ENCODE measurements at regions not wholly inside any gene's neighbourhood (a gene's known extent, or its start where the extent isn't known, plus 50 kb on each side); places are given as distances from the start of the nearest gene placed in this dataset.

DNA sequence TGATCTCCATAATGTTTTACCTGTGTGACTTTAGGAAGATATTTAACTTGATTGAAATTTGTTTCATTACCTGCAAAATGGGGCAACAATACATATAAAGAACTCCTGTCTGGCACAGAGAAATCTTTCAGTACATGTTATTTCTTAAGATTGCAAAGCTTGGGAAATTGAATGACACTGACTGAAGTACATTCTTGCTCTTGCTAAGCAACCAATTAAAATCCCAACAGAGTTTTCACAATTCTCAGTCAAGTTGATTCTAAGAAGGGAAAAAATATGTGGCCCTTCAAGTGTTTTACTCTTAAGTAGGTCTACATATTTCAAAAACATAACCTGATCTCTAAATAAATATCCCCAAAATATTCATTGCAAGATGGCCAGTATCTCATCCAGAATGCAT is 2187.0 kb upstream of the ACO1 start:
- no peak for DNase-seq (ENCODE audit: low read depth, low spot score)
- ChIA-PET SMC1A (ENCODE audit: uncharacterized antibody, unreplicated experiment) (no interaction called here), RAD21 (ENCODE audit: unreplicated experiment) (no interaction called here), POLR2A (no interaction called here), CTCF (no interaction called here)
- in situ Hi-C loops (cut with MboI) (no loop called here), intact Hi-C loops (cut with micrococcal nuclease; ENCODE audit: unreplicated experiment) (no loop called here)
- Histone ChIP-seq H3K36me3 (ENCODE audit: control insufficient read depth in 2 of 2, insufficient read depth in 2 of 2, low read length in 1 of 2) (no peaks in the 10 kb centered on the region), H3K4me1 (ENCODE audit: control insufficient read depth, insufficient read depth, low read length) (no peaks in the 10 kb centered on the region), H3K27ac (ENCODE audit: control insufficient read depth, insufficient read depth) (no peak overlapping the region), H3K9ac (ENCODE audit: control insufficient read depth, insufficient read depth, low read length) (no peak overlapping the region), H3K4me2 (ENCODE audit: control insufficient read depth, insufficient read depth) (no peak overlapping the region), H4K20me1 (ENCODE audit: control insufficient read depth, insufficient read depth) (no peaks in the 10 kb centered on the region), H2AFZ (ENCODE audit: control insufficient read depth, low read depth, low read length) (no peak overlapping the region), H3K79me2 (ENCODE audit: control insufficient read depth, insufficient read depth, low read length) (no peaks in the 10 kb centered on the region), H3K9me3 (replicated peaks; ENCODE audit: control insufficient read depth, insufficient read depth, low read length) (no peaks in the 10 kb centered on the region), H3K27me3 (replicated peaks in 1 of 2; ENCODE audit: control insufficient read depth in 2 of 2, insufficient read depth in 2 of 2, low read length in 1 of 2) (no peaks in the 10 kb centered on the region), H3K4me3 (no peak overlapping the region)
- no peak for ATAC-seq
- no peak for FAIRE-seq
- BruUV-seq (replicated peaks): no TSS peak
- TF ChIP-seq KLF5 (IDR thresholded peaks at IDR 0.05; ENCODE audit: partially characterized antibody) (no peak), LARP7 (IDR thresholded peaks at IDR 0.05) (no peak), BMI1 (IDR thresholded peaks at IDR 0.05; ENCODE audit: borderline replicate concordance) (no peak), PAX5 (IDR thresholded peaks at IDR 0.05; ENCODE audit: borderline replicate concordance, low read depth, low read length) (no peak), RUNX3 (IDR thresholded peaks at IDR 0.05; ENCODE audit: low read length) (no peak), IRF4 (IDR thresholded peaks at IDR 0.05; ENCODE audit: low read depth, low read length) (no peak), EED (IDR thresholded peaks at IDR 0.05; ENCODE audit: low read depth) (no peak), FOXK2 (IDR thresholded peaks at IDR 0.05) (no peak), NR2C1 (IDR thresholded peaks at IDR 0.05) (no peak), YY1 (IDR thresholded peaks at IDR 0.05; ENCODE audit: low read depth, low read length) (no peak), NR2F1 (conservative IDR thresholded peaks at IDR 0.05) (no peak)
- TF ChIP-seq, protein P1, sequence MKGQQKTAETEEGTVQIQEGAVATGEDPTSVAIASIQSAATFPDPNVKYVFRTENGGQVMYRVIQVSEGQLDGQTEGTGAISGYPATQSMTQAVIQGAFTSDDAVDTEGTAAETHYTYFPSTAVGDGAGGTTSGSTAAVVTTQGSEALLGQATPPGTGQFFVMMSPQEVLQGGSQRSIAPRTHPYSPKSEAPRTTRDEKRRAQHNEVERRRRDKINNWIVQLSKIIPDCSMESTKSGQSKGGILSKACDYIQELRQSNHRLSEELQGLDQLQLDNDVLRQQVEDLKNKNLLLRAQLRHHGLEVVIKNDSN (IDR thresholded peaks at IDR 0.05; ENCODE audit: borderline replicate concordance, extremely low read length, insufficient read depth, low read depth, low read length): no peak
- TF ChIP-seq, protein P2, sequence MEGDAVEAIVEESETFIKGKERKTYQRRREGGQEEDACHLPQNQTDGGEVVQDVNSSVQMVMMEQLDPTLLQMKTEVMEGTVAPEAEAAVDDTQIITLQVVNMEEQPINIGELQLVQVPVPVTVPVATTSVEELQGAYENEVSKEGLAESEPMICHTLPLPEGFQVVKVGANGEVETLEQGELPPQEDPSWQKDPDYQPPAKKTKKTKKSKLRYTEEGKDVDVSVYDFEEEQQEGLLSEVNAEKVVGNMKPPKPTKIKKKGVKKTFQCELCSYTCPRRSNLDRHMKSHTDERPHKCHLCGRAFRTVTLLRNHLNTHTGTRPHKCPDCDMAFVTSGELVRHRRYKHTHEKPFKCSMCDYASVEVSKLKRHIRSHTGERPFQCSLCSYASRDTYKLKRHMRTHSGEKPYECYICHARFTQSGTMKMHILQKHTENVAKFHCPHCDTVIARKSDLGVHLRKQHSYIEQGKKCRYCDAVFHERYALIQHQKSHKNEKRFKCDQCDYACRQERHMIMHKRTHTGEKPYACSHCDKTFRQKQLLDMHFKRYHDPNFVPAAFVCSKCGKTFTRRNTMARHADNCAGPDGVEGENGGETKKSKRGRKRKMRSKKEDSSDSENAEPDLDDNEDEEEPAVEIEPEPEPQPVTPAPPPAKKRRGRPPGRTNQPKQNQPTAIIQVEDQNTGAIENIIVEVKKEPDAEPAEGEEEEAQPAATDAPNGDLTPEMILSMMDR (IDR thresholded peaks at IDR 0.05 in 2 of 3, conservative IDR thresholded peaks at IDR 0.05 in 1 of 3; ENCODE audit: control insufficient read depth in 2 of 3, extremely low read depth in 1 of 3, insufficient read depth in 1 of 3, low read depth in 3 of 3, low read length in 3 of 3): no peak
- TF ChIP-seq, protein P3, sequence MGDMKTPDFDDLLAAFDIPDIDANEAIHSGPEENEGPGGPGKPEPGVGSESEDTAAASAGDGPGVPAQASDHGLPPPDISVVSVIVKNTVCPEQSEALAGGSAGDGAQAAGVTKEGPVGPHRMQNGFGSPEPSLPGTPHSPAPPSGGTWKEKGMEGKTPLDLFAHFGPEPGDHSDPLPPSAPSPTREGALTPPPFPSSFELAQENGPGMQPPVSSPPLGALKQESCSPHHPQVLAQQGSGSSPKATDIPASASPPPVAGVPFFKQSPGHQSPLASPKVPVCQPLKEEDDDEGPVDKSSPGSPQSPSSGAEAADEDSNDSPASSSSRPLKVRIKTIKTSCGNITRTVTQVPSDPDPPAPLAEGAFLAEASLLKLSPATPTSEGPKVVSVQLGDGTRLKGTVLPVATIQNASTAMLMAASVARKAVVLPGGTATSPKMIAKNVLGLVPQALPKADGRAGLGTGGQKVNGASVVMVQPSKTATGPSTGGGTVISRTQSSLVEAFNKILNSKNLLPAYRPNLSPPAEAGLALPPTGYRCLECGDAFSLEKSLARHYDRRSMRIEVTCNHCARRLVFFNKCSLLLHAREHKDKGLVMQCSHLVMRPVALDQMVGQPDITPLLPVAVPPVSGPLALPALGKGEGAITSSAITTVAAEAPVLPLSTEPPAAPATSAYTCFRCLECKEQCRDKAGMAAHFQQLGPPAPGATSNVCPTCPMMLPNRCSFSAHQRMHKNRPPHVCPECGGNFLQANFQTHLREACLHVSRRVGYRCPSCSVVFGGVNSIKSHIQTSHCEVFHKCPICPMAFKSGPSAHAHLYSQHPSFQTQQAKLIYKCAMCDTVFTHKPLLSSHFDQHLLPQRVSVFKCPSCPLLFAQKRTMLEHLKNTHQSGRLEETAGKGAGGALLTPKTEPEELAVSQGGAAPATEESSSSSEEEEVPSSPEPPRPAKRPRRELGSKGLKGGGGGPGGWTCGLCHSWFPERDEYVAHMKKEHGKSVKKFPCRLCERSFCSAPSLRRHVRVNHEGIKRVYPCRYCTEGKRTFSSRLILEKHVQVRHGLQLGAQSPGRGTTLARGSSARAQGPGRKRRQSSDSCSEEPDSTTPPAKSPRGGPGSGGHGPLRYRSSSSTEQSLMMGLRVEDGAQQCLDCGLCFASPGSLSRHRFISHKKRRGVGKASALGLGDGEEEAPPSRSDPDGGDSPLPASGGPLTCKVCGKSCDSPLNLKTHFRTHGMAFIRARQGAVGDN (IDR thresholded peaks at IDR 0.05): no peak
- TF ChIP-seq, protein P4, sequence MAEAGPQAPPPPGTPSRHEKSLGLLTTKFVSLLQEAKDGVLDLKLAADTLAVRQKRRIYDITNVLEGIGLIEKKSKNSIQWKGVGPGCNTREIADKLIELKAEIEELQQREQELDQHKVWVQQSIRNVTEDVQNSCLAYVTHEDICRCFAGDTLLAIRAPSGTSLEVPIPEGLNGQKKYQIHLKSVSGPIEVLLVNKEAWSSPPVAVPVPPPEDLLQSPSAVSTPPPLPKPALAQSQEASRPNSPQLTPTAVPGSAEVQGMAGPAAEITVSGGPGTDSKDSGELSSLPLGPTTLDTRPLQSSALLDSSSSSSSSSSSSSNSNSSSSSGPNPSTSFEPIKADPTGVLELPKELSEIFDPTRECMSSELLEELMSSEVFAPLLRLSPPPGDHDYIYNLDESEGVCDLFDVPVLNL (IDR thresholded peaks at IDR 0.05; ENCODE audit: low read depth, low read length): no peak
